ENCODE measurements at regions not wholly inside any gene's neighbourhood (a gene's known extent, or its start where the extent isn't known, plus 50 kb on each side); places are given as distances from the start of the nearest gene placed in this dataset.
A peak's percentile ranks its signal among the peaks of the same experiment; 100 is the strongest.
"Not testable (repeated sequence)": the region's sequence is repeated elsewhere in the genome, so short reads cannot be mapped to it uniquely, and the experiment has no call there.

GRCh38 chr6:147651-148050 lies 144.6 kb upstream of the DUSP22 start:
- DNase-seq (ENCODE audit: low spot score) = not testable (repeated sequence)

GRCh38 chr6:148051-148984 lies 144.0 kb upstream of the DUSP22 start:
- peak; percentile 80 for DNase-seq (ENCODE audit: low spot score)

GRCh38 chr6:150147-150546 lies 142.1 kb upstream of the DUSP22 start:
- DNase-seq (ENCODE audit: low spot score) = not testable (repeated sequence)

GRCh38 chr6:152436-152835 lies 139.9 kb upstream of the DUSP22 start:
- DNase-seq (ENCODE audit: low spot score) = not testable (repeated sequence)

GRCh38 chr6:153026-153425 lies 139.3 kb upstream of the DUSP22 start:
- not testable (repeated sequence) for DNase-seq (ENCODE audit: low spot score)

GRCh38 chr6:153867-154266 lies 138.4 kb upstream of the DUSP22 start:
- DNase-seq (ENCODE audit: low spot score) = not testable (repeated sequence)

GRCh38 chr6:154321-155092 lies 137.8 kb upstream of the DUSP22 start:
- DNase-seq (ENCODE audit: low spot score) = not testable (repeated sequence)

- DNase-seq (ENCODE audit: low spot score) = no peak
Measured at GRCh38 chr6:156010-156409, 136.3 kb upstream of the DUSP22 start.

GRCh38 chr6:156441-157140 lies 135.7 kb upstream of the DUSP22 start:
- DNase-seq (ENCODE audit: low spot score) = not testable (repeated sequence)

GRCh38 chr6:157176-157575 lies 135.1 kb upstream of the DUSP22 start:
- not testable (repeated sequence) for DNase-seq (ENCODE audit: low spot score)

- DNase-seq (ENCODE audit: low spot score) = not testable (repeated sequence)
Measured at GRCh38 chr6:161657-162056, 130.6 kb upstream of the DUSP22 start.

GRCh38 chr6:164720-165119 lies 127.6 kb upstream of the DUSP22 start:
- DNase-seq (ENCODE audit: low spot score) = no peak

- DNase-seq (ENCODE audit: low spot score) = no peak
Measured at GRCh38 chr6:165263-165662, 127.0 kb upstream of the DUSP22 start.

- DNase-seq (ENCODE audit: low spot score) = no peak
Measured at GRCh38 chr6:165906-166305, 126.4 kb upstream of the DUSP22 start.

- peak; percentile 55 for DNase-seq (ENCODE audit: low spot score)
Measured at GRCh38 chr6:168865-169455, 123.3 kb upstream of the DUSP22 start.

- DNase-seq (ENCODE audit: low spot score) = no peak
Measured at GRCh38 chr6:174036-174435, 118.3 kb upstream of the DUSP22 start.

GRCh38 chr6:175680-176079 lies 116.6 kb upstream of the DUSP22 start:
- no peak for DNase-seq (ENCODE audit: low spot score)

- DNase-seq (ENCODE audit: low spot score) = no peak
Measured at GRCh38 chr6:176766-177165, 115.5 kb upstream of the DUSP22 start.

GRCh38 chr6:178119-178518 lies 114.2 kb upstream of the DUSP22 start:
- no peak for DNase-seq (ENCODE audit: low spot score)

GRCh38 chr6:178929-179328 lies 113.4 kb upstream of the DUSP22 start:
- not testable (repeated sequence) for DNase-seq (ENCODE audit: low spot score)

- DNase-seq (ENCODE audit: low spot score) = no peak
Measured at GRCh38 chr6:179340-179950, 112.8 kb upstream of the DUSP22 start.
